ENCODE measurements at regions not wholly inside any gene's neighbourhood (a gene's known extent, or its start where the extent isn't known, plus 50 kb on each side); places are given as distances from the start of the nearest gene placed in this dataset.

DNA sequence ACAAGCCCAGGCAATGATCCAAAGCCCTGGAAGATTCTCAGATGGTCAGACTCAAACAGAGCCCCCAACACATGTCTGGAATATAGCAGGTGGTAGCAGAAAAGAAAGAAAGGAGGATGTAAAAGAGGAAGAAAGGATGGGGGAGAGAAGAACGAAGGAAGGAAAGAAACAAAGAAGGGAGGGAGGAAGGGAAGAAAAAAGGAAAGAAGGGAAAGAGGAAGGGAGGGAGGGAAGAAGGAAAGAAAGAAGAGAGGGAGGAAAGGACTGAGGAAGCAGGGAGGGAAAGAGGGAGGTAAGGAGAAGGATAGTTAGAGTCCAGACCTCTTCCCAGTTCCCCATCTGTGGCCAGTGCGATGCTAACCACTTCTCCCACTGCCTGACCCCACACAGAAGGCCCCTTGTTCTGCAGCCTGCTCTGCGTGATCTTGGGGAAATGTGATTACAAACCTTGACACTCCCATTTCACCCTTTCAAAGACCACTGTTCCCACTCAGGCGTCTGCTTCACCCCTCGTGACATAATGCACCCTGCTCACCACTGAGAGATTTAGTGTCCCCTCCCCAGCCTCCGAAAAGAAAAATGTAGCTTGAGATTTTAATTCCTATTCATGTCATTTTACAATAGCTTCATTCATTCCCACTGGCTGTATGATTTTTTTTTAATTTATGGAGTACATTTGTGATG, 357.9 kb downstream of the BCL11B start:
- TF ChIP-seq YY1 (IDR thresholded peaks at IDR 0.05; ENCODE audit: insufficient read depth, insufficient read length) (no peak), SUZ12 (IDR thresholded peaks at IDR 0.05; ENCODE audit: extremely low read depth, insufficient read depth, insufficient read length) (no peak)
